Astrocyte (in vitro differentiated cells and primary cell): ENCODE measurements at regions not wholly inside any gene's neighbourhood (a gene's known extent, or its start where the extent isn't known, plus 50 kb on each side); places are given as distances from the start of the nearest gene placed in this dataset.

Experiments
- CTCF ChIP-seq: IDR thresholded peaks from 2 replicates; pipeline ENCODE4 v1.5.1; 2011; ENCODE audit warnings: low read depth, mild to moderate bottlenecking, inconsistent platforms, low read length, moderate library complexity; ENCODE audit not compliant: insufficient read depth
- EZH2 ChIP-seq: IDR thresholded peaks from 2 replicates; pipeline ENCODE4 v1.6.1; 2012; ENCODE audit warnings: mild to moderate bottlenecking, low read length, inconsistent platforms; ENCODE audit not compliant: insufficient read depth

DNA sequence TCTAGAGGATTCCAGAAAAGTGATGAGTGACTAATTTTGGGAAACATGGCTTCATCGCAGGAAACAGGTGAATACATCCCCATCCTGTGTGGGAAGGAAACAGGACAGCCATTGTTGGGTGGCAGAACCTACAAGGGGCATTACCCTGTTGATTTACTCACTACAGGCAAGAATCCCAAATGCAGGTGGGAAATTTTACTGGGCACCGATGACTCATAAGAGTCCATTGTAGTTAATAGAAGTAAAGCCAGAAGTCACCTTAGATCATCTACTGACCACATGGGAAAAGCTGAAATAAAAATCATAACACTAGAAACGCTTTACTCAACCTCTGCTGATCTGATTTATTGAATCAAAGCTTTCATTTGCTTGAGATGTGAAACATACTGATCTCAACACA is 136.4 kb downstream of the TRIML1 start:
- TF ChIP-seq CTCF: no peak
- TF ChIP-seq EZH2: no peak
